GM12891 (cell line): ENCODE measurements at regions not wholly inside any gene's neighbourhood (a gene's known extent, or its start where the extent isn't known, plus 50 kb on each side); places are given as distances from the start of the nearest gene placed in this dataset.

Source experiments
- DNase-seq: peaks from one replicate; pipeline ENCODE4 v3.0.0; 2011; ENCODE audit warnings: low spot score; ENCODE audit not compliant: insufficient read length
- FAIRE-seq: peaks from 2 replicates; lab custom pipeline; 2011; peaks lifted over from hg19 to GRCh38; lab: Jason Lieb, UNC
- PAX5 ChIP-seq: IDR thresholded peaks from 2 replicates; pipeline ENCODE4 v1.6.1; 2011; ENCODE audit warnings: low read length, moderate library complexity, mild to moderate bottlenecking; ENCODE audit not compliant: insufficient read depth, severe bottlenecking
- POLR2A ChIP-seq: IDR thresholded peaks from 2 replicates; pipeline ENCODE4 v1.6.1; 2011; ENCODE audit warnings: low read depth, low read length, control low read depth
- POLR2AphosphoS5 ChIP-seq: IDR thresholded peaks from 2 replicates; pipeline ENCODE4 v1.6.1; 2011; ENCODE audit warnings: low read depth, low read length, control low read depth
- POU2F2 ChIP-seq: IDR thresholded peaks from 2 replicates; pipeline ENCODE4 v1.6.1; 2011; ENCODE audit warnings: low read depth, mild to moderate bottlenecking, control low read depth, low read length, moderate library complexity
- SPI1 ChIP-seq: IDR thresholded peaks from 2 replicates; pipeline ENCODE4 v1.6.1; 2011; ENCODE audit warnings: low read depth, low read length, control low read depth
- TAF1 ChIP-seq: IDR thresholded peaks from 2 replicates; pipeline ENCODE4 v1.6.1; 2011; ENCODE audit warnings: low read depth, low read length, control low read depth

- TF ChIP-seq SPI1 (no peak), POLR2AphosphoS5 (no peak), PAX5 (no peak), TAF1 (no peak), POU2F2 (no peak), POLR2A (no peak)
- FAIRE-seq (no peak), DNase-seq (no peak)
These were observed 503.0 kb downstream of the KIF20B start for GRCh38 chr10:90204131-90204955.

GRCh38 chr10:90204956-90205314 lies 503.5 kb downstream of the KIF20B start:
- no peak for TF ChIP-seq PAX5
- TF ChIP-seq SPI1: no peak
- TF ChIP-seq POLR2AphosphoS5: no peak
- TF ChIP-seq POU2F2: no peak
- no peak for TF ChIP-seq POLR2A
- no peak for TF ChIP-seq TAF1
- FAIRE-seq (no peak), DNase-seq (no peak)

- DNase-seq (no peak), FAIRE-seq (no peak)
- TF ChIP-seq PAX5: no peak
- TF ChIP-seq TAF1: no peak
- no peak for TF ChIP-seq POLR2AphosphoS5
- no peak for TF ChIP-seq POU2F2
- no peak for TF ChIP-seq SPI1
- no peak for TF ChIP-seq POLR2A
These were observed 503.9 kb downstream of the KIF20B start for GRCh38 chr10:90205340-90205739.

GRCh38 chr10:90213346-90213745 lies 512.0 kb downstream of the KIF20B start:
- no peak for TF ChIP-seq POLR2A
- no peak for TF ChIP-seq SPI1
- no peak for TF ChIP-seq POLR2AphosphoS5
- no peak for TF ChIP-seq POU2F2
- no peak for TF ChIP-seq PAX5
- no peak for TF ChIP-seq TAF1
- DNase-seq (no peak), FAIRE-seq (no peak)

GRCh38 chr10:90218846-90219245 lies 517.5 kb downstream of the KIF20B start:
- no peak for FAIRE-seq
- TF ChIP-seq SPI1 (no peak), POLR2A (no peak), POU2F2 (no peak), TAF1 (no peak), POLR2AphosphoS5 (no peak), PAX5 (no peak)
- no peak for DNase-seq

- no peak for TF ChIP-seq POLR2A
- FAIRE-seq (no peak), DNase-seq (no peak)
These were observed 521.0 kb downstream of the KIF20B start for GRCh38 chr10:90222372-90222771.

- no peak for DNase-seq
- TF ChIP-seq PAX5: no peak
- TF ChIP-seq TAF1: no peak
- TF ChIP-seq SPI1: no peak
- no peak for TF ChIP-seq POLR2AphosphoS5
- no peak for TF ChIP-seq POLR2A
- no peak for TF ChIP-seq POU2F2
- no peak for FAIRE-seq
These were observed 521.5 kb downstream of the KIF20B start for GRCh38 chr10:90222939-90223338.

GRCh38 chr10:90224791-90225566 lies 523.6 kb downstream of the KIF20B start:
- DNase-seq: no peak
- TF ChIP-seq POLR2A: no peak
- TF ChIP-seq POU2F2: no peak
- no peak for TF ChIP-seq PAX5
- no peak for TF ChIP-seq POLR2AphosphoS5
- no peak for TF ChIP-seq TAF1
- TF ChIP-seq SPI1: no peak
- no peak for FAIRE-seq

- FAIRE-seq: no peak
- DNase-seq: no peak
- TF ChIP-seq POU2F2 (no peak), TAF1 (no peak), POLR2A (no peak), POLR2AphosphoS5 (no peak), PAX5 (no peak), SPI1 (no peak)
These were observed 525.1 kb downstream of the KIF20B start for GRCh38 chr10:90226517-90226916.

- DNase-seq (no peak), FAIRE-seq (no peak)
- no peak for TF ChIP-seq POU2F2
- no peak for TF ChIP-seq PAX5
- no peak for TF ChIP-seq SPI1
- TF ChIP-seq POLR2A: no peak
- no peak for TF ChIP-seq TAF1
- TF ChIP-seq POLR2AphosphoS5: no peak
These were observed 525.8 kb downstream of the KIF20B start for GRCh38 chr10:90227217-90227656.
